AG09309 (cell line): ENCODE measurements at regions not wholly inside any gene's neighbourhood (a gene's known extent, or its start where the extent isn't known, plus 50 kb on each side); places are given as distances from the start of the nearest gene placed in this dataset.

Experiments
- DNase-seq: peaks from one replicate; pipeline ENCODE4 v3.0.0-alpha.2; 2010; ENCODE audit warnings: low read depth
- H3K4me3 ChIP-seq: 2 replicates; pipeline ENCODE4 v1.5.1; 2011; ENCODE audit warnings: mild to moderate bottlenecking, low read depth, low read length, moderate library complexity; ENCODE audit not compliant: control insufficient read depth
- CTCF ChIP-seq: IDR thresholded peaks from 2 replicates; pipeline ENCODE4 v1.5.1; 2011; ENCODE audit warnings: mild to moderate bottlenecking, low read depth, low read length, inconsistent platforms; ENCODE audit not compliant: insufficient read depth, control insufficient read depth; ENCODE audit errors: missing control alignments

GRCh38 chr4:135050086-135050717 lies 848.6 kb upstream of the PABPC4L start:
- no peak for DNase-seq
- no peak overlapping the region for H3K4me3 ChIP-seq
- TF ChIP-seq CTCF = no peak

GRCh38 chr4:135032670-135033069 lies 831.1 kb upstream of the PABPC4L start:
- no peak overlapping the region for H3K4me3 ChIP-seq
- DNase-seq = no peak
- TF ChIP-seq CTCF = no peak

- no peak overlapping the region for H3K4me3 ChIP-seq
- TF ChIP-seq CTCF = no peak
- DNase-seq = no peak
These were observed 814.2 kb upstream of the PABPC4L start for GRCh38 chr4:135015771-135016170.

- TF ChIP-seq CTCF = no peak
- no peak overlapping the region for H3K4me3 ChIP-seq
- no peak for DNase-seq
These were observed 805.8 kb upstream of the PABPC4L start for GRCh38 chr4:135007400-135007799.

GRCh38 chr4:134999169-134999568 lies 797.6 kb upstream of the PABPC4L start:
- TF ChIP-seq CTCF = no peak
- no peak for DNase-seq

GRCh38 chr4:134961963-134962362 lies 760.4 kb upstream of the PABPC4L start:
- DNase-seq = no peak
- TF ChIP-seq CTCF = no peak
- no peak overlapping the region for H3K4me3 ChIP-seq

More at GRCh38 chr4:134999169-134999568, 797.6 kb upstream of the PABPC4L start:
- H3K4me3 ChIP-seq = no peak overlapping the region
